Stimulated activated CD4-positive, alpha-beta T cell treated with anti-CD3 and anti-CD28 coated beads, Interleukin-1b, Interleukin-23, amount 100 ng/mL, for 4 hours (primary cell): ENCODE measurements at regions not wholly inside any gene's neighbourhood (a gene's known extent, or its start where the extent isn't known, plus 50 kb on each side); places are given as distances from the start of the nearest gene placed in this dataset.
"Not testable (repeated sequence)": the region's sequence is repeated elsewhere in the genome, so short reads cannot be mapped to it uniquely, and the experiment has no call there.

ENCODE experiments used
- DNase-seq, 2 donors: peaks; one replicate each; pipeline ENCODE4 v3.0.0-alpha.2; 2020; ENCODE audit warnings: low read depth in 2 of 2

- no peak for DNase-seq
Observed at GRCh38 chr12:131389054-131390013, 321.6 kb upstream of the SFSWAP start.

- no peak for DNase-seq
Observed at GRCh38 chr12:131390412-131391334, 320.2 kb upstream of the SFSWAP start.

- DNase-seq: no peak
Observed at GRCh38 chr12:131391399-131391798, 319.5 kb upstream of the SFSWAP start.

GRCh38 chr12:131394752-131395151 is 316.1 kb upstream of the SFSWAP start:
- not testable (repeated sequence) for DNase-seq

GRCh38 chr12:131395209-131395684 is 315.6 kb upstream of the SFSWAP start:
- DNase-seq: not testable (repeated sequence)

- no peak for DNase-seq
Observed at GRCh38 chr12:131395971-131396573, 314.8 kb upstream of the SFSWAP start.

GRCh38 chr12:131397493-131398181 is 313.3 kb upstream of the SFSWAP start:
- no peak for DNase-seq

GRCh38 chr12:131399000-131399399 is 311.9 kb upstream of the SFSWAP start:
- no peak for DNase-seq

GRCh38 chr12:131400668-131401294 is 310.1 kb upstream of the SFSWAP start:
- DNase-seq: not testable (repeated sequence)

- DNase-seq: not testable (repeated sequence)
Observed at GRCh38 chr12:131401907-131402633, 308.8 kb upstream of the SFSWAP start.

- no peak for DNase-seq
Observed at GRCh38 chr12:131402781-131403396, 308.0 kb upstream of the SFSWAP start.

GRCh38 chr12:131403676-131404075 is 307.2 kb upstream of the SFSWAP start:
- DNase-seq: no peak

- DNase-seq: no peak
Observed at GRCh38 chr12:131404705-131405104, 306.2 kb upstream of the SFSWAP start.

- DNase-seq: no peak
Observed at GRCh38 chr12:131407221-131408035, 303.5 kb upstream of the SFSWAP start.

- DNase-seq: no peak
Observed at GRCh38 chr12:131408036-131408365, 302.9 kb upstream of the SFSWAP start.

- no peak for DNase-seq
Observed at GRCh38 chr12:131408484-131408883, 302.4 kb upstream of the SFSWAP start.

- no peak for DNase-seq
Observed at GRCh38 chr12:131409211-131409610, 301.7 kb upstream of the SFSWAP start.

GRCh38 chr12:131411827-131412226 is 299.1 kb upstream of the SFSWAP start:
- not testable (repeated sequence) for DNase-seq

GRCh38 chr12:131413006-131413405 is 297.9 kb upstream of the SFSWAP start:
- DNase-seq: no peak
